GM12864 (cell line): ENCODE measurements at regions not wholly inside any gene's neighbourhood (a gene's known extent, or its start where the extent isn't known, plus 50 kb on each side); places are given as distances from the start of the nearest gene placed in this dataset.
"Not testable (repeated sequence)": the region's sequence is repeated elsewhere in the genome, so short reads cannot be mapped to it uniquely, and the experiment has no call there.

Experiments used
- DNase-seq: peaks from one replicate; pipeline ENCODE4 v3.0.0-alpha.2; 2011; ENCODE audit warnings: low read depth
- H3K4me3 ChIP-seq: 2 replicates; pipeline ENCODE4 v1.5.1; 2011; ENCODE audit warnings: mild to moderate bottlenecking, low read depth, low read length, control low read depth
- TF ChIP-seq, protein P1 (sequence below): IDR thresholded peaks from 2 replicates; pipeline ENCODE4 v1.5.1; 2011; ENCODE audit warnings: low read depth, mild to moderate bottlenecking, moderate library complexity, low read length, control low read depth, inconsistent platforms; ENCODE audit errors: missing control alignments

DNA sequence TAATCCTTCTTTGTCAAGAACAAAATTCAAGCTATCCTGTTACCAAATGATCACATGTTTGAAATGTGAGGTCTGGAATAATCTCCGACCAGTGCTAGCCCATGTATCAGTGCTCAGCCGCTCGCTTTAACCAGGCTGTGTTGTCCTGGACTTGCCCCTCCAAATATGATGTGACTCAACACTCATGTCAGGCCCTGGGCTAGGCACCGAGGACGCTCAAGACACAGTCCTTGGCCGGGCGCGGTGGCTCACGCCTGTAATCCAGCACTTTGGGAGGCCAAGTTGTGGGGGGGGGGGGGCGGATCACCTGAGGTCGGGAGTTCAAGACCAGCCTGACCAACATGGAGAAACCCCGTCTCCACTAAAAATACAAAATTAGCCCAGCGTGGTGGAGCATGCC is 54.1 kb upstream of the WNT7B start:
- H3K4me3 ChIP-seq: no peak overlapping the region
- TF ChIP-seq, protein P1, sequence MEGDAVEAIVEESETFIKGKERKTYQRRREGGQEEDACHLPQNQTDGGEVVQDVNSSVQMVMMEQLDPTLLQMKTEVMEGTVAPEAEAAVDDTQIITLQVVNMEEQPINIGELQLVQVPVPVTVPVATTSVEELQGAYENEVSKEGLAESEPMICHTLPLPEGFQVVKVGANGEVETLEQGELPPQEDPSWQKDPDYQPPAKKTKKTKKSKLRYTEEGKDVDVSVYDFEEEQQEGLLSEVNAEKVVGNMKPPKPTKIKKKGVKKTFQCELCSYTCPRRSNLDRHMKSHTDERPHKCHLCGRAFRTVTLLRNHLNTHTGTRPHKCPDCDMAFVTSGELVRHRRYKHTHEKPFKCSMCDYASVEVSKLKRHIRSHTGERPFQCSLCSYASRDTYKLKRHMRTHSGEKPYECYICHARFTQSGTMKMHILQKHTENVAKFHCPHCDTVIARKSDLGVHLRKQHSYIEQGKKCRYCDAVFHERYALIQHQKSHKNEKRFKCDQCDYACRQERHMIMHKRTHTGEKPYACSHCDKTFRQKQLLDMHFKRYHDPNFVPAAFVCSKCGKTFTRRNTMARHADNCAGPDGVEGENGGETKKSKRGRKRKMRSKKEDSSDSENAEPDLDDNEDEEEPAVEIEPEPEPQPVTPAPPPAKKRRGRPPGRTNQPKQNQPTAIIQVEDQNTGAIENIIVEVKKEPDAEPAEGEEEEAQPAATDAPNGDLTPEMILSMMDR: no peak
- no peak for DNase-seq

DNA sequence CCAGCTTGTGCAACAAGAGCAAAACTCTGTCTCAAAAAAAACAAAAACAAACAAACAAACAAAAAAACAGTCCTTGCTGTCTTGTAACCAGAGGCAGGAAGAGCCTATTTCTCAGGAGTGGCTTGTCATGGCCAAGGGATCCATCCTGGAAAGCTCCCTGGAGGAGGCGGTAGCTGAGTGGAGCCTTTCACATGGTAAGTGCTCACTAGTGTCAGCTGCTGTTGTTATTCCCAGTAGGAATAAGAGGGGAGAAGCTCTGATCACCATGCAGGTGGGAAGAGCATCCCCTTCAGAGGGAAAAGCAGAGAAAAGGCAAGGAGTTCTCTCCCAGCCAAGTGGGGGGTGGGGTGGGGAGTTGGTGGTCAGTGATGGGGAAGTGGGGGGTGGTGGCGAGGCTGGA is 54.6 kb upstream of the WNT7B start:
- H3K4me3 ChIP-seq: no peak overlapping the region
- TF ChIP-seq, protein P1: no peak
- DNase-seq: no peak

DNA sequence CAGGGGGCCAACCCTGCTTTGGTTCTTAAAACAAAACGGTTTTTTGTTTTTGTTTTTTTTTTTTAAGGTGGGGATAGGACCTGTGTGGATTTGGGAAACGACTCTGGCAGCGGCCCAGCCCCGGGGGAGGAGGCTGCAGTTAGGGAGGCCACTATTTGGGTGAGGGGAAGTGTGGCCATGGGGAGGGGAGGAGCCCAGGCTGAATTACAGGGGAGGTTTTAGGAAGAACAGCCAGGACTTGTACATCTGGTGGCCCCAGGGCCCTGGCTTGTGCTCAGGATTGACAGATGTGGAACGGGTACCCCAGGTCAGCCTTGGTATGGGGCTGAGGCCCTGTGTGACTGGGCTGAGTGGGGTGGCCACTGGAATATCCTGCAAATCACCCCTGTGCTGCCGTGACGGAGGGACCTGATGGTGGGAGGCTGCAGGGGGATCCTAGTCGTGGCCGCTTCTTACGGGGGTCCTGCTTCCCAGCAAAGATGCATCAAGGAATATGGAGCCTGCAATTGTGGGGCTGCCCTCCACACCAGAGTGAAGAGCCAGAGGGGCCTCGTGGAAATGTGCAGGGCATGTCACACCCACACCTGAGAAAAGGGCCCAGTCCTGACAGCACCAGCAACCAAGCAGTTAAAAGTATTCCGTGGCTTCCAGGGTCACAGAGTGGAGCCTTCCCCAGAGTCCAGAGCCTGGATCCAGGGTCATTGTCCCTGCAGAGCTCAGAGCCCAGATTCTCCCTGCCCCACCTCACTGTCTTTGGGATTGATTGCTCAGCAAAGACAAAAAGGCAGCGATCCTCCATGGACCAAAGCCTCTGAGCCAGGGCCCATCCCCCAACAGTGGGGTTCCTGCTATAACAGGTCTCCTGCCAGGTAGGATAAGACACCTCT is 55.2 kb upstream of the WNT7B start:
- no peak overlapping the region for H3K4me3 ChIP-seq
- DNase-seq: no peak
- TF ChIP-seq, protein P1: no peak

DNA sequence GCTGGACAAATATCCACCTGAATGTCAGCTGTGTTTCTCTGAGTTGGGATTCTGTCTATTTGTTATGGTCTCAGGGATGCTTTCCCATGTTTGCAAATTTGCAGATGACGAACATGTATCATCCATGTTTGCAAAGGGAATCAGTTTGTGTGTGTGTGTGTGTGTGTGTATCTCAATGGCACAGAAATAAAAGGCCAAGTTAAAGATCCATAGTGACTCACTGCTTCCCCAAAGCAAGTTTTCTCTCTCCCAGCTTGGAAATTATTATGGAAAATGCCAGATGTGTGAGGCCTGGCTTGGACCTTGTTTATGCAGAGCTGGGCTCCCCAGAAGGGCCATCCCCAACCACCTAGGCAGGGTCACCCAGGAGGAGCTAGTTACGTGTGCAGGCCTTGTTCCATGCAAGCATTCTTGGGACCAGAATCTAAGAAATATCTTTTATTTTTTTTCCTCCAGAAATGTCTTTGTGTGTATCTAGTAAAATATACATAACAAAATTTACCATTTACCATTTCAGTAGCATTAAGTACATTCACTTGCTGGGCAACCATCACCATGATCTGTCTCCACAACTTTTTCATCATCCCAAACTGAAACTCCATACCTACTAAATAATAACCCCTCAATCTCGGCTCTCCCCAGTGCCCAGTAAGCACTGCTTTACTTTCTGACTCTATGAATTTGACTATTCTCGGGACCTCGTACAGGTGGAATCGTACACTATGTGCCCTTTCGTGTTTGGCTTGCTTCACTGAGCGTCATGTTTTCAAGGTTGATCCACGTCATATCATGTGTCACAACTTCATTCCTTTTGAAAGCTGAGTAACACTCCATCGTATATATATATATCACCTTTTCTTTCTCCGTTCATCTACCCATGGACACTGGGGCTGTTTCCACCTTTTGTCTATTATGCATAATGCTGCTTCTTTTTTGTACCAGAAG is 56.6 kb upstream of the WNT7B start:
- H3K4me3 ChIP-seq: no peak overlapping the region
- TF ChIP-seq, protein P1: no peak
- DNase-seq: no peak

DNA sequence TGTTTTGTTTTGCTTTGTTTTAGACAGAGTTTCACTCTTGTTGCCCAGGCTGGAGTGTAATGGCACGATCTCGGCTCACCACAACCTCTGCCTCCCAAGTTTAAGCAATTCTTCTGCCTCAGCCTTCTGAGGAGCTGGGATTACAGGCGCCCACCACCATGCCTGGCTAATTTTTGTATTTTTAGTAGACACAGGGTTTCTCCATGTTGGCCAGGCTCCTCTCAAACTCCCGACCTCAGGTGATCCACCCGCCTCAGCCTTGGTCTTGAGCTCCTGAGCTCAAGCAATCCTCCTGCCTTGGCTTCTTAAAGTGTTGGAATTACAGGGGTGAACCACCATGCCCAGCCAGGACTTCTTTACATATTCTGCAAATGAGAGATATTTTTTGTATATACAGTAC is 57.5 kb upstream of the WNT7B start:
- DNase-seq, H3K4me3 ChIP-seq: not testable (repeated sequence)

DNA sequence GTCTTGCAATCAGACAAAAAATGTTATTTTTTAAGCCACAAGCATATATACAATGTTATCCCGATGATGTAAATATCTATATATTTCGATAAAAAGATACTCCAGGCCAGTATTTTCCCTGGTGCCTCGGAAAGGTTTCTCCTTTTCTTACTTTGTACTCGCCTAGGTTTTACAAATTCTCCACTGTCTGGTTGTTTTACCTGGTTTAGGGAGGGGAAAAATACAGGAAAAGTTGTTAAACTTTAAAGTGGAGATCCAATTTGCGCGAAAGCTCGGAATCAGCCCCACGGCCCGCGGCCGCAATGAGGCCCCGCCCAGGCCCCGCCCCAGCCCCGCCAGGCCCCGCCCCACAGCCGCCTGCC is 58.4 kb upstream of the WNT7B start:
- peak overlapping the region; percentile 59 for H3K4me3 ChIP-seq
- no peak for DNase-seq
- TF ChIP-seq, protein P1: no peak
